NCI-H1436 treated with DMSO at 0.1 percent for 48 hours (cell line): ENCODE measurements at regions not wholly inside any gene's neighbourhood (a gene's known extent, or its start where the extent isn't known, plus 50 kb on each side); places are given as distances from the start of the nearest gene placed in this dataset.

Experiments
- DNase-seq: peaks from one replicate; lab custom pipeline; 2025; lab: John Stamatoyannopoulos, UW

- no peak for DNase-seq
These were observed 57.0 kb upstream of the LMX1B start for GRCh38 chr9:126556560-126557250.

- peak; percentile 8 for DNase-seq
These were observed 55.6 kb upstream of the LMX1B start for GRCh38 chr9:126558051-126558665.

DNA sequence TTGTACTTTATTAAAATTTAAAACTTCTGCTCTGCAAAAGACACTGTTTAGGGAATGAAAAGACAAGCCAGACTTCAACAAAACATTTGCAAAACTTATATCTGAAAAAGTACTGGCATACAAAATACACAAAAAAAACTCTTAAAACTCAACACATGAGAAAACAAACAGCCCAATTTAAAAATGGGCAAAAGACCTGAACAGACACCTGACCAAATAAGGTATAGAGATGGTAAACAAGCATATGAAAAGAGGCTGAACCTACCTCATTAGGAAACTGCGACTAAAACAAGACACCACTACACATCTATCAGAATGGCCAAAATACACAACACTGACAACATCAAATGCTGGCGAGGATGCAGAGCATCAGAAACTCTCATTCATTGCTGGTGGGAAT lies 54.4 kb upstream of the LMX1B start:
- no peak for DNase-seq

- no peak for DNase-seq
These were observed 52.1 kb upstream of the LMX1B start for GRCh38 chr9:126561582-126561981.

DNA sequence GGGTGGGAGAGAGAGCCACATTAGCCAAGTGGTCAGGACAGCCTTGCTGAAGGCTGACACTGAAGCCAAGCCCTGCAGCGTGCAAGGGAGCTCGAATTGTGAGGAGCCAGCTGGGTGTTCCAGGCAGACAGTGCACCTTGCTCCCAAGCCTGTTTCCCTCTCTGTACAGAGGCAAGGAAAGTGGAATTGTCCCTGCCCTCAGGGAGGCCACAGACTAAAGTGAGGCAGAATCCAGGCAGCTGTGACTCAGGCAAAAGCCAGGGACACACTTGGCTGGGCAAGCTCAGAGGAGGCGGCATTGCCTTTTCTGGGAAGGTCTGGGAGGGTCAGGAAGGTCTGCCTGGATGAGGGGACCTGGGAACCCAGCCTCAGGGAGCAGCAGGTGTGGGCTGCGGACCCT lies 50.2 kb upstream of the LMX1B start:
- no peak for DNase-seq
